ENCODE measurements at regions not wholly inside any gene's neighbourhood (a gene's known extent, or its start where the extent isn't known, plus 50 kb on each side); places are given as distances from the start of the nearest gene placed in this dataset.

DNA sequence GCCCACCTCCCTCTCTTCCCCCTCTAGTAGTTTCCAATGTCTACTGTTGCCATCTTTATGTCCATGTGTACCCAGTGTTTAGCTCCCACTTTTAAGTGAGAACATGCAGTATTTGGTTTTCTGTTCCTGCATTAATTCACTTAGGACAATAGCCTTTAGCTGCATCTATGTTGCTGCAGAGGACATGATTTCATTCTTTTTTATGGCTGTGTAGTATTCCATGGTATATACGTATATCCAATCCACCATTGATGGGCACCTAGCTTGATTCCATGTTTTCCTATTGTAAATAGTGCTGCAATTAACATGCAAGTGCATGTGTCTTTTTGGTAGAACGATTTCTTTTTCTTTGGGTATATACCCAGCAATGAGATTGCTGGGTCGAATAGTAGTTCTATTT lies 170.4 kb downstream of the NOC3L start:
- DNase-seq (ENCODE audit: low spot score): no peak

DNA sequence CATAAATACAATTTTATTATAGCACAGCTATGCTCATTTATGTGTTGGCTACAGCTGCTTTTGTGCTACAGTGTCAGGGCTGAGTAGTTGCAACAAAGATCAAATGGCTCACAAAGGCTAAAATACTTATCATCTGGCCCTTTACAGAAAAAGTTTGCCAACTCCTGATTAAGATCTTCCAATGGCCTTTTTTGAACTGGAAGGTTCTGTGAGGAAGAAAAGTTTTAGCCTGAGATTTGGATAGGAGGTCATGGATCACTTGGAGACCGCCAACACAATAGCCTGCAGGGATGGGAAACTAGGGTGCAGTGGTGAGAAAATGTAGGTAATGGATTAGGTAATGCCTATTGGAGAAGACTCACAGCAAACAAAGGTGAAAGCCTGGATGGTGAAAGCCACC lies 169.8 kb downstream of the NOC3L start:
- DNase-seq (ENCODE audit: low spot score): no peak

- no peak for DNase-seq (ENCODE audit: low spot score)
These were observed 169.2 kb downstream of the NOC3L start for GRCh38 chr10:94193466-94193924.

DNA sequence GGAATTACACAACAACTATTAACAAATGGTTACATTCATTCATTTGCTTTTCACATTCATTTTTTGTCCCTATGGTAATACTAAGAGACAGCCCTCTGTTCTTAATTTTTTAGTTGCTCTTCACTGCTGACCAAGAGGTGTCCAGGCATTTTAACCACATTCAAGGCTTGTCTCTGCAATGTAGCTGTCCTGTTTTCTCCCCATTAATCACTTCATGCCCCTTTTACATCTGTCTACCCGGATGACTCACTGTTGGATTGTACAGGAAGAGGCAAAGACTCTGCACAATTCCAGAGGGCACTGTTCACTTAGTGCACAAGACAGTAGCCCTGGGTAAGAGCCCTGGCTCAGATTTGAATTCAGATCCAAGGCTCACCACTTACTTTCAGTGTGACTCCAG lies 168.5 kb downstream of the NOC3L start:
- no peak for DNase-seq (ENCODE audit: low spot score)

- no peak for DNase-seq (ENCODE audit: low spot score)
These were observed 165.5 kb downstream of the NOC3L start for GRCh38 chr10:94197241-94197640.

GRCh38 chr10:94198324-94198723 lies 164.4 kb downstream of the NOC3L start:
- no peak for DNase-seq (ENCODE audit: low spot score)

DNA sequence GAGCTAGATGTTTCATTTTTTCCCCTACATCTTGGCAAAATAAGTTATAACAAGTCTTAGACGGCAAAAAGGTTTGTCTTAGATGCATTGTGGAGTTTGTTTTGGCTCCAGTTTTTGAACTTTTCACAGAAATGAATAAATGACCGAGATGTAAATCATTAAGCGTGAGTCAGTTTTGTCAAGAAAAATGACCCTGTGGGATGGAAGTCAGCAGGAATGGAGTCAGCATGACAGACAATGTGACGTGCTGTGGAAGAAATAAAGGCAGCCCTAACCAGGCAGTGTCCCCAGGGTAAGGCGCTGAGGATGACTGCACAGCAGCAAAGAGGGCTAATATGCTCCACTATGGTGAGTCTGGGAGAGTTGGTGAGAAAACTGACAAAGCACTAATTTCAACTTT lies 163.2 kb downstream of the NOC3L start:
- DNase-seq (ENCODE audit: low spot score): no peak

GRCh38 chr10:94200146-94200837 lies 162.4 kb downstream of the NOC3L start:
- no peak for DNase-seq (ENCODE audit: low spot score)

DNA sequence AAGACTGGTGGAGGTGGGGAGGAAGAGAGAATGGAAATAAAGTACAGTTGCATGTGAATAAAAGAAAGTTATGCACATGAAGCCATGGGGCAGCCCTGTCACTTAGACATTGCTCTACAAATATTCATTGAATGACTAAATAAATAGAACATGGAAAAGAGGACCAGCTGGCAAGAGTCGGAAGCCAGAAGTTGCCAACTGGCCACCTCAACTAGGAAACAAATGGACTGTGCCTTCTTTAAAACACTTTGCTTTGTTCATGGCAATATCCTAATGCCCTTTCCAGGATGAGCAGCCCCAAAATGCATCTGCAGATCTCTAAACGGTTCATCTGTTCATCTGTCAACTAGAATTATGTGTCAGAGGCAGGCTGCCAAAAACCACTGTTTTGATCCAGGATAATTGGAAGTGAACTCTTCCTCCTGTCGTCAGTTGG lies 157.3 kb downstream of the NOC3L start:
- DNase-seq (ENCODE audit: low spot score): no peak

DNA sequence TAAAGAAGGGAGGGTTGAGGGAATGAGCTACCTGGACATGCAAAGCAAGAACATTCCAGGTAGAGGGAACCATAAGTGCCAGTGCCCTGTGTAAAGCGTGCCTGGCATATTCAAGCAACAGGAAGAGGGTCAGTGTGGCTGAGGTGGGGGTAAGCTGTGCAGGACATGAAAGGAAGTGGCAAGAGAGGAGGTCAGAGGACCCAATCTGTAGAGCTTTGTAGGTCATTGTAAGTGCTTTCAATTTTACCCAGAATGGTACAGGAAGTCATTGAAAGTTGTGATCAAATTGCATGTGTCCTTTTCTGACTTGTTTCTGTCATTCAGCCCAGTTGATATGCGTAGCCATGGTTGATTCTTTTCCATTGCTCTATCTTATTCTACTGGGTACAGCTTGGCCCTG lies 156.6 kb downstream of the NOC3L start:
- no peak for DNase-seq (ENCODE audit: low spot score)

DNA sequence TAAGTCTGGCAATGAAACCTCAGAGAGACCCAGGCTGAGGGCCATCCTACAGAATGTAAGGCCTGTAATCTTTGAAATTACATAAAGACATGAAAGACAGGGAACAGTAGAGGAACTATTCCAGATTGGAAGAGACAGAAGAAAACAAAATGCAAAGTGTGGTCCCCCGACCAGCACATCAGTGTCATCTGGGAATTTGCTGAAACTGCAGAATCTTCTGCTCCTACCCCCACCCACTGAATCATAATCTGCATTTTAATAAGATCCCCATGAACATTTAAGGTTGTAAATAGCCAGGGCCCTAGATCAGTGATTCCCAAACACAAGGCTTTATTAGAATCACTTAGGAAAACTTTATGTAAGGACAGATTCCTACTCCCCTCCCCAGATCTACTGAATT lies 154.4 kb downstream of the NOC3L start:
- DNase-seq (ENCODE audit: low spot score): no peak

- DNase-seq (ENCODE audit: low spot score): no peak
These were observed 152.1 kb downstream of the NOC3L start for GRCh38 chr10:94210440-94211168.

DNA sequence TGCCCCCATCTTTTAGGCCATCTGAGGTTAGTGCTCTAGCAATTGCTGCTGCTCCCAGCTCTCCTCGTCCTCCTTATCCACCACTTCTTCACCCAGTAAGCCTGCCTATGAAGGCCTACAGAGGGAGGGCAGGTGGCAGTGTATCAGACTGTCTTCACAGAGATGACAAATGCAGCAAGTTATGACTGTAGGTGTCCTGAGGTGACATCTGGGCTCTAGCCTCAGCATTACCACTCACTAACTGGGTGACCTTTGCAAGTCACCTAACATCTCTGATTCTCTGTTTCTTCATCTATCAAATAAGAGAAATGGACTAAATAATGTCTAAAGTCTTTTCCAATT lies 151.6 kb downstream of the NOC3L start:
- no peak for DNase-seq (ENCODE audit: low spot score)

GRCh38 chr10:94213001-94213530 lies 149.7 kb downstream of the NOC3L start:
- DNase-seq (ENCODE audit: low spot score): no peak

- DNase-seq (ENCODE audit: low spot score): no peak
These were observed 148.8 kb downstream of the NOC3L start for GRCh38 chr10:94213980-94214379.

- DNase-seq (ENCODE audit: low spot score): no peak
These were observed 148.3 kb downstream of the NOC3L start for GRCh38 chr10:94214481-94214893.

- DNase-seq (ENCODE audit: low spot score): no peak
These were observed 146.5 kb downstream of the NOC3L start for GRCh38 chr10:94216201-94216600.

DNA sequence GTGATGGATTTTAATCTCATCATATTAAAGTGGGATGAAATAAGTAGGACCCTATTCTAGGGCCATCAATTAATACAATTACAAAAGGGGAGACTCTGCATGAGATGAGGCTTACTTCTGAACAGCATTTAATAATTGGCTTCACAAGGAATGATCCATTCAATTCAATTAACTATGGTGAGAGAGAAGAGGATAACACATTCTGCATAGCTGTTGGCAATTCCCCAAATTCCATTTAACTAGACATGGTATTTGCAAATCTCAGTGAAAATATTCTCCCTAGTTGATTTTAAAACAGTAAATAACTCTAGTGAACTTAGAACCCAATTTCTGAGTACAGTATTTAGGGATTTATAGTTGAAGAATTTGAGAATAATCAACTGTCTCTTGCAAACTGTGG lies 145.3 kb downstream of the NOC3L start:
- no peak for DNase-seq (ENCODE audit: low spot score)

GRCh38 chr10:94218493-94219183 lies 144.1 kb downstream of the NOC3L start:
- no peak for DNase-seq (ENCODE audit: low spot score)

DNA sequence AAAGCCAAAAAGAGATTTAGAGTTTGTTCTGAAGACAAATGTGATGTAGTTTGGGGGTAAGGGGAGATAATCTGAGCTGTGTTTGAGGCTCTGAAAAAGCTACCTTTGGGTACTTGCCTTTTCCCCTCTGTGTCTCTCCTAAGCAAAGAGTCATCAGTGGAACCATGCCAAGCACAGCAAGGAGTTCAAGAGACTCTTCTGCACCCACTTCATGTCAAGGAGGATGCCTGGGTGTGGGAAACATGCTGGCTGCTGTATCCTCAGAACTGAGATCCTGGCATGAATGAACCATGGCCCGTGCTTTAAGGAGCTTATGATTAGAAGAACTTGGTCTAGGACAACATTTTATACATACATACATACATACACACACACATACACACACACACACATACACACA lies 142.9 kb downstream of the NOC3L start:
- no peak for DNase-seq (ENCODE audit: low spot score)

GRCh38 chr10:94220717-94221116 lies 142.0 kb downstream of the NOC3L start:
- DNase-seq (ENCODE audit: low spot score): no peak

DNA sequence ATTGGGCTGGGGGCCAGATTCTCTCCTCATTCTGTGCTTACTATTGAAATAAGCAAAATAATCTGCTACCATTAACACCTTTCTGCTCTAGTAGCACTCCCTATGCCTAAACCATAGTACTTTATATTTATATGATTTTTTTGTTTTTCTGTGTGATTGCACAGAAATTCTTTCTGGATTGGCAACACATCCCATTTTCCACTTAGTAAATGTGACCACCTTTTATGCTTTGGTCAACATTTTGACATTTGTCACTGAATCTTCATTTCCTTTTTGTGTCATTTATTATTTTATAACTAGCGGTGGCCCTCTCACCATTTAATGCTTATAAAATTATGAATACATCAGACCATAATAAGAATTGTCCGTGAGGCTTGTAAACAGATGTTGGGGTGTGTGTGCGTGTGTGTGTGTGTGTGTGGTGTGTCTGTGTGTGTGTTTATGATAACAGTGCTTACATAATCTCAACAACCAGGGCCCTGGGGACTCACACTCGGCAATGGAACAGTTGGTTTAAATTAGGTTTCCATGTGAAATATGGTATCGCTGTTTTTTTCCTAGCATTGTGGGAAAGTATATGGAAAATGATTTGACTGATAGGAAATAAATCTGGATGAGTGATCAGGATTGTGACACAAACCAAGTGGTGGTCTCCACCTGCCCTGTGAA lies 138.9 kb downstream of the NOC3L start:
- DNase-seq (ENCODE audit: low spot score): no peak

Measured in mucosa of gallbladder (tissue), 1 donor.